IMR-90 (cell line): ENCODE measurements at regions not wholly inside any gene's neighbourhood (a gene's known extent, or its start where the extent isn't known, plus 50 kb on each side); places are given as distances from the start of the nearest gene placed in this dataset.

Source experiments
- ATAC-seq: fragments of 200-7000 bp; cut with Tn5 transposase; 2 replicates; pipeline ENCODE4 v1.9.1; 2020; ENCODE audit warnings: low read depth, mild to moderate bottlenecking, moderate library complexity
- BruUV-seq: library from RNA; stranded (reverse); fragments of 400-500 nt; replicated peaks from 2 replicates; lab custom pipeline; 2021; lab: Mats Ljungman, UMichigan
- CTCF ChIA-PET: fragments of 300-600 bp; formaldehyde crosslinking; extraction: SDS; loops from one replicate; lab custom pipeline; 2021; ENCODE audit warnings: antibody characterized with exemption; lab: Yijun Ruan, JAX
- POLR2A ChIA-PET: fragments of 300-600 bp; sonication (Branson Sonifier 250); formaldehyde crosslinking; loops from one replicate; lab custom pipeline; 2022; ENCODE audit warnings: antibody characterized with exemption; ENCODE audit not compliant: unreplicated experiment; lab: Charles Lee
- DNase-seq: peaks from one replicate; pipeline ENCODE4 v3.0.0; 2013
- H2AFZ ChIP-seq: replicated peaks from 2 replicates; pipeline ENCODE3; 2013; ENCODE audit warnings: low read length, mild to moderate bottlenecking; ENCODE audit not compliant: poor library complexity
- H2AK5ac ChIP-seq: 2 replicates; pipeline ENCODE4 v1.6.1; 2013; ENCODE audit warnings: low read depth, low read length, inconsistent platforms
- H2AK9ac ChIP-seq: replicated peaks from 2 replicates; pipeline ENCODE3; 2013; ENCODE audit warnings: mild to moderate bottlenecking, low read depth, low read length, moderate library complexity; ENCODE audit not compliant: poor library complexity
- H2BK120ac ChIP-seq: 2 replicates; pipeline ENCODE4 v1.6.1; 2013; ENCODE audit warnings: low read depth, low read length, inconsistent platforms
- H2BK15ac ChIP-seq: 3 replicates; pipeline ENCODE4 v1.6.1; 2013; ENCODE audit warnings: low read depth, low read length, inconsistent platforms
- H2BK20ac ChIP-seq: 2 replicates; pipeline ENCODE4 v1.6.1; 2013; ENCODE audit warnings: low read depth, mild to moderate bottlenecking, inconsistent platforms, low read length, moderate library complexity
- H2BK5ac ChIP-seq: 2 replicates; pipeline ENCODE4 v1.6.1; 2013; ENCODE audit warnings: mild to moderate bottlenecking, low read depth, low read length, inconsistent platforms; ENCODE audit not compliant: poor library complexity, severe bottlenecking
- H3K14ac ChIP-seq: replicated peaks from 2 replicates; pipeline ENCODE4 v1.6.1; 2013; ENCODE audit warnings: low read depth, low read length, inconsistent platforms
- H3K18ac ChIP-seq: 2 replicates; pipeline ENCODE4 v1.6.1; 2013; ENCODE audit warnings: low read depth, low read length, control low read depth
- H3K23ac ChIP-seq: 2 replicates; pipeline ENCODE4 v1.6.1; 2013; ENCODE audit warnings: low read depth, low read length, inconsistent platforms
- H3K27ac ChIP-seq: 2 replicates; pipeline ENCODE4 v1.5.1; 2013; ENCODE audit warnings: mild to moderate bottlenecking, control low read depth, low read length; ENCODE audit not compliant: insufficient read depth
- H3K27me3 ChIP-seq: 2 replicates; pipeline ENCODE4 v1.6.1; 2013; ENCODE audit warnings: low read length; ENCODE audit not compliant: control insufficient read depth, insufficient read depth
- H3K36me3 ChIP-seq: 2 replicates; pipeline ENCODE4 v1.6.1; 2013; ENCODE audit warnings: low read length, mixed read lengths; ENCODE audit not compliant: control insufficient read depth, insufficient read depth
- H3K4ac ChIP-seq: 2 replicates; pipeline ENCODE4 v1.6.1; 2013; ENCODE audit warnings: low read depth, low read length, inconsistent platforms
- H3K4me1 ChIP-seq: 2 replicates; pipeline ENCODE4 v1.6.1; 2013; ENCODE audit warnings: low read length, mixed read lengths; ENCODE audit not compliant: control insufficient read depth, insufficient read depth
- H3K4me2 ChIP-seq: 2 replicates; pipeline ENCODE4 v1.6.1; 2013; ENCODE audit warnings: low read depth, mild to moderate bottlenecking, control low read depth, low read length, moderate library complexity
- H3K4me3 ChIP-seq: 2 replicates; pipeline ENCODE4 v1.5.1; 2013; ENCODE audit warnings: low read depth, mild to moderate bottlenecking, control low read depth, low read length, moderate library complexity; ENCODE audit not compliant: insufficient read depth
- H3K56ac ChIP-seq: 2 replicates; pipeline ENCODE4 v1.6.1; 2013; ENCODE audit warnings: low read length, inconsistent platforms; ENCODE audit not compliant: insufficient read depth; ENCODE audit errors: extremely low read depth
- H3K79me1 ChIP-seq, 2 experiments: 2 replicates each; pipeline ENCODE4 v1.6.1; 2013; ENCODE audit warnings: low read length in 2 of 2, inconsistent platforms in 1 of 2, low read depth in 1 of 2
- H3K9ac ChIP-seq: 2 replicates; pipeline ENCODE4 v1.6.1; 2013; ENCODE audit warnings: low read depth, low read length, control low read depth
- H3K9me1 ChIP-seq: 2 replicates; pipeline ENCODE4 v1.6.1; 2013; ENCODE audit warnings: low read length, inconsistent platforms; ENCODE audit not compliant: insufficient read depth
- H3K9me3 ChIP-seq: 2 replicates; pipeline ENCODE4 v1.6.1; 2013; ENCODE audit warnings: low read length; ENCODE audit not compliant: control insufficient read depth, insufficient read depth
- H4K20me1 ChIP-seq: 2 replicates; pipeline ENCODE4 v1.6.1; 2013; ENCODE audit warnings: low read length, inconsistent platforms; ENCODE audit not compliant: insufficient read depth
- H4K5ac ChIP-seq: 2 replicates; pipeline ENCODE4 v1.6.1; 2013; ENCODE audit warnings: mild to moderate bottlenecking, low read depth, low read length, control low read depth
- H4K8ac ChIP-seq, 2 experiments: 2 replicates each; pipeline ENCODE4 v1.6.1; 2013; ENCODE audit warnings: low read depth in 2 of 2, low read length in 2 of 2, control low read depth in 1 of 2, inconsistent platforms in 1 of 2
- H4K91ac ChIP-seq: 2 replicates; pipeline ENCODE4 v1.6.1; 2013; ENCODE audit warnings: low read depth, low read length, inconsistent platforms; ENCODE audit not compliant: insufficient read depth
- BHLHE40 ChIP-seq: fragments of 150-350 bp; IDR thresholded peaks from 2 replicates; pipeline ENCODE4 v1.6.1; 2016; ENCODE audit warnings: mild to moderate bottlenecking, low read depth, low read length
- CEBPB ChIP-seq: IDR thresholded peaks from 2 replicates; pipeline ENCODE4 v1.6.1; 2012; ENCODE audit warnings: low read depth, low read length, improper control_type of control experiment
- CHD1 ChIP-seq: IDR thresholded peaks from 2 replicates; pipeline ENCODE4 v1.6.1; 2012; ENCODE audit warnings: low read depth, low read length, improper control_type of control experiment
- FOS ChIP-seq: fragments of 150-350 bp; IDR thresholded peaks from 2 replicates; pipeline ENCODE4 v1.6.1; 2016; ENCODE audit warnings: low read depth, low read length
- MAFK ChIP-seq: IDR thresholded peaks from 2 replicates; pipeline ENCODE4 v1.6.1; 2012; ENCODE audit warnings: low read depth, low read length, improper control_type of control experiment
- MAZ ChIP-seq: IDR thresholded peaks from 2 replicates; pipeline ENCODE4 v1.6.1; 2012; ENCODE audit warnings: low read depth, mild to moderate bottlenecking, low read length, improper control_type of control experiment, moderate library complexity, borderline replicate concordance
- MXI1 ChIP-seq: IDR thresholded peaks from 2 replicates; pipeline ENCODE4 v1.6.1; 2012; ENCODE audit warnings: low read depth, mild to moderate bottlenecking, low read length, moderate library complexity, borderline replicate concordance
- NFE2L2 ChIP-seq: fragments of 150-350 bp; IDR thresholded peaks from 2 replicates; pipeline ENCODE4 v1.6.1; 2016; ENCODE audit warnings: low read depth, mild to moderate bottlenecking, low read length
- POLR2A ChIP-seq: IDR thresholded peaks from 2 replicates; pipeline ENCODE4 v1.6.1; 2012; ENCODE audit warnings: mild to moderate bottlenecking, low read depth, low read length
- RAD21 ChIP-seq: IDR thresholded peaks from 2 replicates; pipeline ENCODE4 v1.6.1; 2012; ENCODE audit warnings: low read length, improper control_type of control experiment
- RCOR1 ChIP-seq: IDR thresholded peaks from 2 replicates; pipeline ENCODE4 v1.6.1; 2012; ENCODE audit warnings: mild to moderate bottlenecking, low read length, improper control_type of control experiment; ENCODE audit not compliant: insufficient replicate concordance
- RFX5 ChIP-seq: IDR thresholded peaks from 2 replicates; pipeline ENCODE4 v1.8.0; 2012; ENCODE audit warnings: low read depth, mild to moderate bottlenecking, low read length, moderate library complexity
- SMC3 ChIP-seq: fragments of 150-350 bp; IDR thresholded peaks from 2 replicates; pipeline ENCODE4 v1.6.1; 2016; ENCODE audit warnings: low read depth, mild to moderate bottlenecking, antibody characterized with exemption, low read length, moderate library complexity
- dilution Hi-C: fragments of 300-500 bp; cut with HindIII; formaldehyde crosslinking; loops from one replicate; pipeline ENCODE4 v1.14.3; 2018; ENCODE audit warnings: low sequenced_read_pairs; ENCODE audit not compliant: unreplicated experiment
- in situ Hi-C: fragments of 300-500 bp; cut with MboI; formaldehyde crosslinking; loops from 3 replicates; pipeline ENCODE4 v1.14.3; 2019; ENCODE audit warnings: low sequenced_read_pairs, inconsistent platforms, mixed read lengths
- intact Hi-C: fragments of 100-400 bp; cut with micrococcal nuclease; formaldehyde crosslinking; loops from 2 replicates; pipeline ENCODE4 v1.10.0; 2022
- TF ChIP-seq, protein P1 (sequence below): fragments of 150-350 bp; IDR thresholded peaks from 2 replicates; pipeline ENCODE4 v1.6.1; 2016; ENCODE audit warnings: low read depth, mild to moderate bottlenecking, low read length, moderate library complexity, borderline replicate concordance
- TF ChIP-seq, protein P2 (sequence below): fragments of 150-350 bp; IDR thresholded peaks from 2 replicates; pipeline ENCODE4 v1.6.1; 2017; ENCODE audit warnings: mild to moderate bottlenecking, antibody characterized with exemption, low read length, low read depth
- TF ChIP-seq, protein P3 (sequence below): conservative IDR thresholded peaks from 2 replicates; pipeline ENCODE4 v1.5.1; 2012; ENCODE audit warnings: mild to moderate bottlenecking, low read depth, low read length, improper control_type of control experiment

DNA sequence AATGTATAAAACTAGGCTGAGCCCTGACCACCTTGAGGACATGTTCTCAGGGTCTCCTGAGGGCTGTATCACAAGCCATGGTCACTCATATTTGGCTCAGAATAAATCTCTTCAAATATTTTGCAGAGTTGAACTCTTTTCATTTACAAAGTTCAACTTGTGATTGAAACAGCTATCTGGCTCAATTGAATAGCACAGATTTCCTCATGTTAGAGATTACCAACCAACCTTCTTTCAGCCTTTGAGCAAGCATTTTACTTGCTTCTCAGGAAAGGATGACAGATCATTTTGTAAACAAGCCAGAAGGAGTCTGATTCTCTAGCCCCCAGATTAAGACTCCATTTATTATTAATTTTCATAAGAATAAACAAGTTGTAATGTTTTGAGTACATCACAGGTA, 111.0 kb upstream of the DOK5 start:
- Histone ChIP-seq H3K27me3 (no peaks in the 10 kb centered on the region; the same call in 1 of the 2 replicates), H2BK120ac (no peak overlapping the region), H3K9me3 (no peaks in the 10 kb centered on the region), H3K79me1 (no peaks in the 10 kb centered on the region), H3K4ac (no peak overlapping the region), H2AK9ac (no peak overlapping the region), H2BK15ac (no peak overlapping the region), H3K23ac (no peak overlapping the region), H2AFZ (no peak overlapping the region), H2BK20ac (no peak overlapping the region), H3K4me3 (no peak overlapping the region), H3K18ac (no peak overlapping the region), H4K20me1 (no peaks in the 10 kb centered on the region), H3K4me2 (no peak overlapping the region), H2BK5ac (no peak overlapping the region), H3K4me1 (no peaks in the 10 kb centered on the region), H2AK5ac (no peak overlapping the region), H4K8ac (no peak overlapping the region), H3K9me1 (no peaks in the 10 kb centered on the region), H4K5ac (no peak overlapping the region), H4K91ac (no peak overlapping the region), H3K56ac (no peak overlapping the region), H3K9ac (no peak overlapping the region), H3K14ac (no peak overlapping the region), H3K36me3 (no peaks in the 10 kb centered on the region), H3K27ac (no peak overlapping the region)
- dilution Hi-C loops: no loop called here
- BruUV-seq: no TSS peak
- POLR2A ChIA-PET: no interaction called here
- TF ChIP-seq POLR2A: no peak
- TF ChIP-seq CEBPB: no peak
- no peak for TF ChIP-seq MXI1
- TF ChIP-seq BHLHE40: no peak
- TF ChIP-seq, protein P1, sequence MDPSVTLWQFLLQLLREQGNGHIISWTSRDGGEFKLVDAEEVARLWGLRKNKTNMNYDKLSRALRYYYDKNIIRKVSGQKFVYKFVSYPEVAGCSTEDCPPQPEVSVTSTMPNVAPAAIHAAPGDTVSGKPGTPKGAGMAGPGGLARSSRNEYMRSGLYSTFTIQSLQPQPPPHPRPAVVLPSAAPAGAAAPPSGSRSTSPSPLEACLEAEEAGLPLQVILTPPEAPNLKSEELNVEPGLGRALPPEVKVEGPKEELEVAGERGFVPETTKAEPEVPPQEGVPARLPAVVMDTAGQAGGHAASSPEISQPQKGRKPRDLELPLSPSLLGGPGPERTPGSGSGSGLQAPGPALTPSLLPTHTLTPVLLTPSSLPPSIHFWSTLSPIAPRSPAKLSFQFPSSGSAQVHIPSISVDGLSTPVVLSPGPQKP: no peak
- TF ChIP-seq, protein P2, sequence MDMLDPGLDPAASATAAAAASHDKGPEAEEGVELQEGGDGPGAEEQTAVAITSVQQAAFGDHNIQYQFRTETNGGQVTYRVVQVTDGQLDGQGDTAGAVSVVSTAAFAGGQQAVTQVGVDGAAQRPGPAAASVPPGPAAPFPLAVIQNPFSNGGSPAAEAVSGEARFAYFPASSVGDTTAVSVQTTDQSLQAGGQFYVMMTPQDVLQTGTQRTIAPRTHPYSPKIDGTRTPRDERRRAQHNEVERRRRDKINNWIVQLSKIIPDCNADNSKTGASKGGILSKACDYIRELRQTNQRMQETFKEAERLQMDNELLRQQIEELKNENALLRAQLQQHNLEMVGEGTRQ: no peak
- TF ChIP-seq SMC3: no peak
- no peak for TF ChIP-seq FOS
- no peak for TF ChIP-seq NFE2L2
- no peak for TF ChIP-seq RCOR1
- no peak for TF ChIP-seq MAFK
- TF ChIP-seq MAZ: no peak
- TF ChIP-seq, protein P3, sequence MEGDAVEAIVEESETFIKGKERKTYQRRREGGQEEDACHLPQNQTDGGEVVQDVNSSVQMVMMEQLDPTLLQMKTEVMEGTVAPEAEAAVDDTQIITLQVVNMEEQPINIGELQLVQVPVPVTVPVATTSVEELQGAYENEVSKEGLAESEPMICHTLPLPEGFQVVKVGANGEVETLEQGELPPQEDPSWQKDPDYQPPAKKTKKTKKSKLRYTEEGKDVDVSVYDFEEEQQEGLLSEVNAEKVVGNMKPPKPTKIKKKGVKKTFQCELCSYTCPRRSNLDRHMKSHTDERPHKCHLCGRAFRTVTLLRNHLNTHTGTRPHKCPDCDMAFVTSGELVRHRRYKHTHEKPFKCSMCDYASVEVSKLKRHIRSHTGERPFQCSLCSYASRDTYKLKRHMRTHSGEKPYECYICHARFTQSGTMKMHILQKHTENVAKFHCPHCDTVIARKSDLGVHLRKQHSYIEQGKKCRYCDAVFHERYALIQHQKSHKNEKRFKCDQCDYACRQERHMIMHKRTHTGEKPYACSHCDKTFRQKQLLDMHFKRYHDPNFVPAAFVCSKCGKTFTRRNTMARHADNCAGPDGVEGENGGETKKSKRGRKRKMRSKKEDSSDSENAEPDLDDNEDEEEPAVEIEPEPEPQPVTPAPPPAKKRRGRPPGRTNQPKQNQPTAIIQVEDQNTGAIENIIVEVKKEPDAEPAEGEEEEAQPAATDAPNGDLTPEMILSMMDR: no peak
- no peak for TF ChIP-seq RFX5
- TF ChIP-seq CHD1: no peak
- TF ChIP-seq RAD21: no peak
- intact Hi-C loops: no loop called here
- no peak for DNase-seq
- no peak for ATAC-seq
- in situ Hi-C loops: no loop called here
- CTCF ChIA-PET: interaction anchor here (0.6 kb wide), 1 partner anchor 797 kb away, joined by 5 read pairs; no protein-coding TSS in a partner anchor
